HEK293 (cell line): ENCODE measurements at regions not wholly inside any gene's neighbourhood (a gene's known extent, or its start where the extent isn't known, plus 50 kb on each side); places are given as distances from the start of the nearest gene placed in this dataset.

Experiments used
- CTCF ChIA-PET: fragments of 350-600 bp; formaldehyde crosslinking; extraction: SDS; loops from one replicate; lab custom pipeline; 2021; ENCODE audit warnings: antibody characterized with exemption; lab: Yijun Ruan, JAX
- POLR2A ChIA-PET: fragments of 300-600 bp; formaldehyde crosslinking; extraction: SDS; loops from one replicate; lab custom pipeline; 2020; ENCODE audit warnings: antibody characterized with exemption, inconsistent platforms; lab: Yijun Ruan, JAX
- H3K27ac ChIP-seq: fragments of 200-500 bp; sonication (Bioruptor generic); 2 replicates; pipeline ENCODE4 v1.5.1; 2014; ENCODE audit warnings: low read depth, low read length, control low read depth, inconsistent platforms; ENCODE audit errors: extremely low read depth
- H3K36me3 ChIP-seq, 2 experiments: fragments of 200-500 bp in 1 of 2; sonication (Bioruptor generic) in 1 of 2; 1 replicate in 1 of 2; 2 replicates in 1 of 2; pipeline ENCODE4 v1.5.1; 2014 to 2017; ENCODE audit warnings: inconsistent platforms in 2 of 2, low read length in 2 of 2; ENCODE audit not compliant: control insufficient read depth in 2 of 2, insufficient read depth in 1 of 2
- H3K4me1 ChIP-seq: fragments of 200-500 bp; sonication (Bioruptor generic); 2 replicates; pipeline ENCODE4 v1.5.1; 2014; ENCODE audit warnings: mild to moderate bottlenecking, low read length, inconsistent platforms; ENCODE audit not compliant: control insufficient read depth, insufficient read depth
- H3K4me3 ChIP-seq: 2 replicates; pipeline ENCODE4 v1.5.1; 2011; ENCODE audit warnings: low read depth, mild to moderate bottlenecking, control low read depth, low read length, moderate library complexity
- H3K9me3 ChIP-seq: fragments of 200-500 bp; sonication (Bioruptor generic); 2 replicates; pipeline ENCODE4 v1.5.1; 2014; ENCODE audit warnings: low read depth, low read length, inconsistent platforms; ENCODE audit not compliant: control insufficient read depth, insufficient read depth
- BCL11A ChIP-seq: fragments of 450-650 bp; formaldehyde crosslinking; IDR thresholded peaks from 2 replicates; pipeline ENCODE4 v1.5.1; 2016; ENCODE audit warnings: low read depth, missing biosample characterization, missing genetic modification characterization
- GFI1B ChIP-seq: fragments of 450-650 bp; formaldehyde crosslinking; IDR thresholded peaks from 2 replicates; pipeline ENCODE4 v1.5.1; 2016; ENCODE audit warnings: missing biosample characterization, missing genetic modification characterization
- GLI4 ChIP-seq: fragments of 450-650 bp; formaldehyde crosslinking; IDR thresholded peaks from 2 replicates; pipeline ENCODE4 v1.5.1; 2016; ENCODE audit warnings: missing biosample characterization, missing genetic modification characterization
- HOXA7 ChIP-seq: sonication (generic); formaldehyde crosslinking; IDR thresholded peaks from 2 replicates; pipeline ENCODE4 v1.8.1; 2022; ENCODE audit warnings: missing genetic modification reagents, borderline replicate concordance
- HOXC10 ChIP-seq: sonication (generic); formaldehyde crosslinking; IDR thresholded peaks from 2 replicates; pipeline ENCODE4 v1.8.1; 2023; ENCODE audit warnings: mild to moderate bottlenecking, missing genetic modification reagents
- KLF1 ChIP-seq: fragments of 450-650 bp; formaldehyde crosslinking; IDR thresholded peaks from 2 replicates; pipeline ENCODE4 v1.5.1; 2016; ENCODE audit warnings: missing biosample characterization, missing genetic modification characterization
- SCRT2 ChIP-seq: fragments of 450-650 bp; formaldehyde crosslinking; IDR thresholded peaks from 2 replicates; pipeline ENCODE4 v1.5.1; 2016; ENCODE audit warnings: missing biosample characterization, missing genetic modification characterization
- ZBTB17 ChIP-seq: fragments of 450-650 bp; formaldehyde crosslinking; IDR thresholded peaks from 2 replicates; pipeline ENCODE4 v1.5.1; 2016; ENCODE audit warnings: missing biosample characterization, missing genetic modification characterization
- ZIC2 ChIP-seq: fragments of 450-650 bp; formaldehyde crosslinking; IDR thresholded peaks from 2 replicates; pipeline ENCODE4 v1.5.1; 2016; ENCODE audit warnings: missing biosample characterization, missing genetic modification characterization
- ZNF121 ChIP-seq: fragments of 450-650 bp; formaldehyde crosslinking; IDR thresholded peaks from 2 replicates; pipeline ENCODE4 v1.5.1; 2016; ENCODE audit warnings: missing biosample characterization, missing genetic modification characterization
- ZNF140 ChIP-seq: fragments of 450-650 bp; formaldehyde crosslinking; IDR thresholded peaks from 2 replicates; pipeline ENCODE4 v1.5.1; 2016; ENCODE audit warnings: missing biosample characterization, missing genetic modification characterization
- ZNF16 ChIP-seq: fragments of 450-650 bp; formaldehyde crosslinking; IDR thresholded peaks from 2 replicates; pipeline ENCODE4 v1.5.1; 2016; ENCODE audit warnings: low read depth, missing biosample characterization, missing genetic modification characterization
- ZNF202 ChIP-seq: fragments of 450-650 bp; formaldehyde crosslinking; IDR thresholded peaks from 2 replicates; pipeline ENCODE4 v1.5.1; 2016; ENCODE audit warnings: missing biosample characterization, missing genetic modification characterization, borderline replicate concordance
- ZNF23 ChIP-seq: fragments of 450-650 bp; formaldehyde crosslinking; IDR thresholded peaks from 2 replicates; pipeline ENCODE4 v1.5.1; 2016; ENCODE audit warnings: missing biosample characterization, missing genetic modification characterization, borderline replicate concordance
- ZNF302 ChIP-seq: fragments of 450-650 bp; formaldehyde crosslinking; IDR thresholded peaks from 2 replicates; pipeline ENCODE4 v1.5.1; 2016; ENCODE audit warnings: missing biosample characterization, missing genetic modification characterization, low read depth
- ZNF423 ChIP-seq: fragments of 450-650 bp; formaldehyde crosslinking; IDR thresholded peaks from 2 replicates; pipeline ENCODE4 v1.5.1; 2016; ENCODE audit warnings: missing biosample characterization, missing genetic modification characterization
- ZNF510 ChIP-seq: fragments of 450-650 bp; formaldehyde crosslinking; IDR thresholded peaks from 2 replicates; pipeline ENCODE4 v1.5.1; 2018; ENCODE audit warnings: mild to moderate bottlenecking, missing genetic modification characterization, missing biosample characterization; ENCODE audit not compliant: insufficient replicate concordance
- ZNF544 ChIP-seq: fragments of 450-650 bp; formaldehyde crosslinking; IDR thresholded peaks from 2 replicates; pipeline ENCODE4 v1.5.0; 2017; ENCODE audit warnings: missing biosample characterization, missing genetic modification characterization
- ZNF610 ChIP-seq: fragments of 450-650 bp; formaldehyde crosslinking; IDR thresholded peaks from 2 replicates; pipeline ENCODE4 v1.5.1; 2016; ENCODE audit warnings: missing biosample characterization, missing genetic modification characterization, borderline replicate concordance
- ZNF623 ChIP-seq: fragments of 450-650 bp; formaldehyde crosslinking; IDR thresholded peaks from 2 replicates; pipeline ENCODE4 v1.5.1; 2016; ENCODE audit warnings: missing biosample characterization, missing genetic modification characterization
- ZNF660 ChIP-seq: fragments of 450-650 bp; IDR thresholded peaks from 2 replicates; pipeline ENCODE4 v1.5.1; 2018; ENCODE audit warnings: missing biosample characterization, mild to moderate bottlenecking, missing genetic modification characterization
- ZXDB ChIP-seq: fragments of 450-650 bp; formaldehyde crosslinking; IDR thresholded peaks from 2 replicates; pipeline ENCODE4 v1.5.1; 2016; ENCODE audit warnings: missing biosample characterization, missing genetic modification characterization
- TF ChIP-seq, protein P1 (sequence below): fragments of 450-650 bp; formaldehyde crosslinking; IDR thresholded peaks from 2 replicates; pipeline ENCODE4 v1.5.1; 2016; ENCODE audit warnings: missing biosample characterization, missing genetic modification characterization
- TF ChIP-seq, protein P2 (sequence below): fragments of 450-650 bp; formaldehyde crosslinking; IDR thresholded peaks from 2 replicates; pipeline ENCODE4 v1.5.1; 2016; ENCODE audit warnings: missing biosample characterization, missing genetic modification characterization
- TF ChIP-seq, protein P3 (sequence below): fragments of 450-650 bp; formaldehyde crosslinking; IDR thresholded peaks from 2 replicates; pipeline ENCODE4 v1.5.1; 2016; ENCODE audit warnings: missing biosample characterization, missing genetic modification characterization
- TF ChIP-seq, protein P4 (sequence below): fragments of 450-650 bp; formaldehyde crosslinking; IDR thresholded peaks from 2 replicates; pipeline ENCODE4 v1.5.1; 2016; ENCODE audit warnings: missing biosample characterization, missing genetic modification characterization

DNA sequence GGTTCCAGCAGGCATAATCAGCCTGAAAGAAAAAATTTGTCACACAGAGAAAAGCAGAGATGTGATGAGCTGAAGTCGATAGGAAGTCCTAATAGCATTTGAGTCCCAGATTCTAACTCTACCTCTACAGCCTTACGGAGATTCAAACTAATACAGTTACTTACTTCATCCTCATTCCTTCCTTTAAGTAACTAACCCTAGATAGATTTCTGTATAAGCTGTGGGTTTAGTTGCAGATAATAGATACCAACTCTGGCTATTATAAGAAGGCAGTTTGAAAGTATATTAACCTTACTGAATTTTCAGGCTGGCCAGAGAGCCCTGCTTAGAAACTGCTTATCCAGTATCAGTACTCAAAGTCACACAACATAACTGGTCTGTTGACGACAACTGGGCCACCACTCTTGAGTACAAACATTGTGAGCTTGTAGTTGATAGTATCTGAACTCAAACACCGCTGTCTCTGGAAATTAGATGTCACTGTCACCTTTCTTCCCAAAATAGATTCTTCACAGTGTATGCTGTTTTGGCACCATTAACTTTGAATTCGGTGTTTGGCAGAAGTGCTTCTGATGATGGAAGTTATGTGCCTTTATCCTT, 484.3 kb downstream of the DIPK2A start:
- ChIA-PET CTCF (no interaction called here), POLR2A (no interaction called here)
- Histone ChIP-seq H3K36me3 (no peaks in the 10 kb centered on the region), H3K9me3 (no peaks in the 10 kb centered on the region), H3K27ac (no peak overlapping the region), H3K4me1 (no peaks in the 10 kb centered on the region), H3K4me3 (no peak overlapping the region)
- no peak for TF ChIP-seq ZNF23 (tag by site-specific recombination)
- no peak for TF ChIP-seq ZIC2 (tag by site-specific recombination)
- no peak for TF ChIP-seq GLI4 (tag by site-specific recombination)
- no peak for TF ChIP-seq ZNF202 (tag by site-specific recombination)
- no peak for TF ChIP-seq ZXDB (tag by site-specific recombination)
- TF ChIP-seq ZNF660: no peak
- no peak for TF ChIP-seq GFI1B (tag by site-specific recombination)
- TF ChIP-seq BCL11A (tag by site-specific recombination): no peak
- TF ChIP-seq ZNF423 (tag by site-specific recombination): no peak
- TF ChIP-seq ZNF16 (tag by site-specific recombination): no peak
- TF ChIP-seq HOXC10 (CRISPR knock-in tag): no peak
- TF ChIP-seq, protein P1, sequence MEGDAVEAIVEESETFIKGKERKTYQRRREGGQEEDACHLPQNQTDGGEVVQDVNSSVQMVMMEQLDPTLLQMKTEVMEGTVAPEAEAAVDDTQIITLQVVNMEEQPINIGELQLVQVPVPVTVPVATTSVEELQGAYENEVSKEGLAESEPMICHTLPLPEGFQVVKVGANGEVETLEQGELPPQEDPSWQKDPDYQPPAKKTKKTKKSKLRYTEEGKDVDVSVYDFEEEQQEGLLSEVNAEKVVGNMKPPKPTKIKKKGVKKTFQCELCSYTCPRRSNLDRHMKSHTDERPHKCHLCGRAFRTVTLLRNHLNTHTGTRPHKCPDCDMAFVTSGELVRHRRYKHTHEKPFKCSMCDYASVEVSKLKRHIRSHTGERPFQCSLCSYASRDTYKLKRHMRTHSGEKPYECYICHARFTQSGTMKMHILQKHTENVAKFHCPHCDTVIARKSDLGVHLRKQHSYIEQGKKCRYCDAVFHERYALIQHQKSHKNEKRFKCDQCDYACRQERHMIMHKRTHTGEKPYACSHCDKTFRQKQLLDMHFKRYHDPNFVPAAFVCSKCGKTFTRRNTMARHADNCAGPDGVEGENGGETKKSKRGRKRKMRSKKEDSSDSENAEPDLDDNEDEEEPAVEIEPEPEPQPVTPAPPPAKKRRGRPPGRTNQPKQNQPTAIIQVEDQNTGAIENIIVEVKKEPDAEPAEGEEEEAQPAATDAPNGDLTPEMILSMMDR: no peak

DNA sequence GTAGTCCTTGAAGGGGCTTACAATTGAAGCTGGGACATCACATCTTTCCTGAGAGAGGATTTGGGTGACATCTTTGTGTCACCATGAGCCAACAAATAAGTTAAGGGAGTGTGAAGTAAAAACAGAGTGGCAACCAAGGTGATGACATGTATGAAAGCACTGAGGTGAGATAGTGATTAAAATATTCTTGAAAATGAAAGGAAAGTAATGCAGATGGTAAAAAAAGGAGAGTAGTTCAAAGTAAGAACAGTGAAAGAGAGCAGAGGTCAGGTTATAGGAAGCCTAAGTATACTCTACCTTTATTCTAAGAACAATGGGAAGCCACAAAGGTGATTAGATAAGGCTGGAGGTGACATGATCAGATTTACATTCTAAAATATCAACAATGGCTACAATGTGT, 486.1 kb downstream of the DIPK2A start:
- Histone ChIP-seq H3K9me3 (no peaks in the 10 kb centered on the region), H3K4me1 (no peaks in the 10 kb centered on the region), H3K4me3 (no peak overlapping the region), H3K27ac (no peak overlapping the region), H3K36me3 (no peaks in the 10 kb centered on the region)
- POLR2A ChIA-PET: no interaction called here
- CTCF ChIA-PET: no interaction called here
- TF ChIP-seq, protein P2, sequence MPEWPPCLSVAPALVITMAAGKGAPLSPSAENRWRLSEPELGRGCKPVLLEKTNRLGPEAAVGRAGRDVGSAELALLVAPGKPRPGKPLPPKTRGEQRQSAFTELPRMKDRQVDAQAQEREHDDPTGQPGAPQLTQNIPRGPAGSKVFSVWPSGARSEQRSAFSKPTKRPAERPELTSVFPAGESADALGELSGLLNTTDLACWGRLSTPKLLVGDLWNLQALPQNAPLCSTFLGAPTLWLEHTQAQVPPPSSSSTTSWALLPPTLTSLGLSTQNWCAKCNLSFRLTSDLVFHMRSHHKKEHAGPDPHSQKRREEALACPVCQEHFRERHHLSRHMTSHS (tag by site-specific recombination): no peak
- TF ChIP-seq ZNF623 (tag by site-specific recombination) (no peak), SCRT2 (tag by site-specific recombination) (no peak)

DNA sequence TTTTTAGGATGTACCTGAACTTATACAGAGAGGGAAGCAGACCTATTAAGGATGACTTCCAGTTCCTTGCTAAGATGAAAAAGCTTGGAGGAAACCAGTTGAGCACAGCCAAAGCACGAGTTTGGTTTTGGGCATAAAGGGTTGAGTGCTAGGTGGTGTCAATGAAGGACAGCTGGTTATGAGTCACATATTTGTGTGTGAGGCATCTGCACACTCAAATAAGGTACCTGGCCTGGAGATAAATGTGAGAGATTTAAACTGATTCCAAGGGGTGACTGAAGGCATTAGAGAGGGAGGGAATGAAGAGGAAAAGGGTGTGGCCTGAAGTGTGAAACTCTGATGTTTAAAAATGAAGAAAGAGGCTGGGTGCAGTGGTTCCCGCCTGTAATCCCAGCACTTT, 486.7 kb downstream of the DIPK2A start:
- no peaks in the 10 kb centered on the region for H3K36me3 ChIP-seq
- ChIA-PET POLR2A (no interaction called here), CTCF (no interaction called here)
- H3K4me1 ChIP-seq: no peaks in the 10 kb centered on the region
- TF ChIP-seq KLF1 (no peak), ZNF121 (tag by site-specific recombination) (no peak)
- H3K9me3 ChIP-seq: no peaks in the 10 kb centered on the region
- no peak overlapping the region for H3K27ac ChIP-seq
- H3K4me3 ChIP-seq: no peak overlapping the region

DNA sequence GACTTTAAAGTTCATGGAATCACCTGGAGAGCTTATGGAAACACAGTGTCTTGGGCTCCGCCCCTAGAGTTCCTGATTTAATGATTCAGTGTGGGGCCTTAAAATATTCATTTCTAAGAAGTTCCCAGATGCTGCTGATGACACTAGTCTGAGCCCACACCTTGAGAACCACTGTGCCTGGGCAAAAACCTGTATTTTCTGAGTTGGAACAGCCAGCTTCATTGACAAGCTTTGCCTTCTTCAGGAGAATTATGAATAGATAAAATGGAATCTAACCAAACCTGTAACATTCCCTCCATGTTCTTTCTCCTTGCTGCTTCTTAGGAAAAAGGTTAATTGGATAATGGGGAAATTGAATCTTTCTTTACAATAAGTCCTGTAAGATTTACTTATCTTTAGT, 490.7 kb downstream of the DIPK2A start:
- no peaks in the 10 kb centered on the region for H3K36me3 ChIP-seq
- no peak overlapping the region for H3K4me3 ChIP-seq
- ChIA-PET CTCF (no interaction called here), POLR2A (no interaction called here)
- no peak overlapping the region for H3K27ac ChIP-seq
- H3K9me3 ChIP-seq: no peaks in the 10 kb centered on the region
- no peaks in the 10 kb centered on the region for H3K4me1 ChIP-seq
- TF ChIP-seq ZNF302 (tag by site-specific recombination): no peak
- no peak for TF ChIP-seq HOXA7
- TF ChIP-seq ZNF510 (tag by site-specific recombination): no peak
- TF ChIP-seq, protein P3, sequence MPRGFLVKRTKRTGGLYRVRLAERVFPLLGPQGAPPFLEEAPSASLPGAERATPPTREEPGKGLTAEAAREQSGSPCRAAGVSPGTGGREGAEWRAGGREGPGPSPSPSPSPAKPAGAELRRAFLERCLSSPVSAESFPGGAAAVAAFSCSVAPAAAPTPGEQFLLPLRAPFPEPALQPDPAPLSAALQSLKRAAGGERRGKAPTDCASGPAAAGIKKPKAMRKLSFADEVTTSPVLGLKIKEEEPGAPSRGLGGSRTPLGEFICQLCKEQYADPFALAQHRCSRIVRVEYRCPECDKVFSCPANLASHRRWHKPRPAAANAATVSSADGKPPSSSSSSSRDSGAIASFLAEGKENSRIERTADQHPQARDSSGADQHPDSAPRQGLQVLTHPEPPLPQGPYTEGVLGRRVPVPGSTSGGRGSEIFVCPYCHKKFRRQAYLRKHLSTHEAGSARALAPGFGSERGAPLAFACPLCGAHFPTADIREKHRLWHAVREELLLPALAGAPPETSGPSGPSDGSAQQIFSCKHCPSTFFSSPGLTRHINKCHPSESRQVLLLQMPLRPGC (tag by site-specific recombination): no peak
- no peak for TF ChIP-seq ZNF140 (tag by site-specific recombination)
- TF ChIP-seq, protein P4, sequence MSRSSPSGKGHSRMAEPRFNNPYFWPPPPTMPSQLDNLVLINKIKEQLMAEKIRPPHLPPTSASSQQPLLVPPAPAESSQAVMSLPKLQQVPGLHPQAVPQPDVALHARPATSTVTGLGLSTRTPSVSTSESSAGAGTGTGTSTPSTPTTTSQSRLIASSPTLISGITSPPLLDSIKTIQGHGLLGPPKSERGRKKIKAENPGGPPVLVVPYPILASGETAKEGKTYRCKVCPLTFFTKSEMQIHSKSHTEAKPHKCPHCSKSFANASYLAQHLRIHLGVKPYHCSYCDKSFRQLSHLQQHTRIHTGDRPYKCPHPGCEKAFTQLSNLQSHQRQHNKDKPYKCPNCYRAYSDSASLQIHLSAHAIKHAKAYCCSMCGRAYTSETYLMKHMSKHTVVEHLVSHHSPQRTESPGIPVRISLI (tag by site-specific recombination): no peak
- no peak for TF ChIP-seq ZNF610
- no peak for TF ChIP-seq ZNF544 (tag by site-specific recombination)
- TF ChIP-seq ZBTB17: no peak
- TF ChIP-seq ZNF423 (tag by site-specific recombination): no peak
